Natural killer cell (primary cell): ENCODE measurements at regions not wholly inside any gene's neighbourhood (a gene's known extent, or its start where the extent isn't known, plus 50 kb on each side); places are given as distances from the start of the nearest gene placed in this dataset.

ENCODE experiments used
- ATAC-seq, 3 donors: fragments of 150-1000 bp in 2 of 3; fragments of 200-7000 bp in 1 of 3; cut with Tn5 transposase; 1 replicate in 1 of 3; 2 replicates in 2 of 3; pipeline ENCODE4 v1.10.0; 2021; ENCODE audit warnings: mild to moderate bottlenecking in 2 of 3, moderate library complexity in 2 of 3
- DNase-seq, 2 donors: peaks; one replicate each; pipeline versions ENCODE4 v3.0.0 to v3.0.0-alpha.2; 2013 to 2021; ENCODE audit warnings: mixed read lengths in 1 of 2
- H3K27ac ChIP-seq: one replicate; pipeline ENCODE4 v1.5.1; 2013; ENCODE audit warnings: mild to moderate bottlenecking, low read length
- H3K27me3 ChIP-seq: one replicate; pipeline ENCODE4 v1.6.1; 2013; ENCODE audit warnings: low read length; ENCODE audit not compliant: control insufficient read depth, insufficient read depth
- H3K36me3 ChIP-seq: one replicate; pipeline ENCODE4 v1.6.1; 2013; ENCODE audit warnings: low read length; ENCODE audit not compliant: control insufficient read depth, insufficient read depth
- H3K4me1 ChIP-seq: one replicate; pipeline ENCODE4 v1.6.1; 2013; ENCODE audit warnings: low read length; ENCODE audit not compliant: control insufficient read depth, insufficient read depth
- H3K4me3 ChIP-seq: one replicate; pipeline ENCODE4 v1.5.1; 2013; ENCODE audit warnings: low read length
- H3K9me3 ChIP-seq: one replicate; pipeline ENCODE4 v1.6.1; 2013; ENCODE audit warnings: low read length; ENCODE audit not compliant: control insufficient read depth, insufficient read depth
- H3K27ac Mint-ChIP-seq, 2 donors: one replicate each; pipeline ENCODE4 v1.8.0; 2022; ENCODE audit warnings: mild to moderate bottlenecking in 2 of 2, mixed read lengths in 2 of 2, moderate library complexity in 1 of 2
- H3K27me3 Mint-ChIP-seq, 2 donors: one replicate each; pipeline ENCODE4 v1.8.0; 2022; ENCODE audit warnings: low read depth in 2 of 2, mixed read lengths in 2 of 2
- H3K36me3 Mint-ChIP-seq: one replicate; pipeline ENCODE4 v1.8.0; 2022; ENCODE audit warnings: mixed read lengths
- H3K4me1 Mint-ChIP-seq, 2 donors: one replicate each; pipeline ENCODE4 v1.8.0; 2022; ENCODE audit warnings: mixed read lengths in 2 of 2
- H3K4me3 Mint-ChIP-seq: one replicate; pipeline ENCODE4 v1.8.0; 2022; ENCODE audit warnings: mild to moderate bottlenecking, moderate library complexity, mixed read lengths
- H3K9me3 Mint-ChIP-seq, 2 donors: one replicate each; pipeline ENCODE4 v1.8.0; 2022; ENCODE audit warnings: mixed read lengths in 2 of 2
- CTCF ChIP-seq: fragments of 200-600 bp; IDR thresholded peaks from one replicate; pipeline ENCODE4 v1.8.0; 2022; ENCODE audit warnings: antibody characterized with exemption
- WGBS: methylation state at CpG from one replicate; pipeline ENCODE4 v1.1.7; 2013; ENCODE audit warnings: missing lambda C conversion rate; ENCODE audit not compliant: insufficient coverage; 5-methylcytosine and 5-hydroxymethylcytosine counted together
- intact Hi-C: fragments of 100-400 bp; cut with micrococcal nuclease; formaldehyde crosslinking; loops from one replicate; pipeline ENCODE4 v1.14.2; 2022

DNA sequence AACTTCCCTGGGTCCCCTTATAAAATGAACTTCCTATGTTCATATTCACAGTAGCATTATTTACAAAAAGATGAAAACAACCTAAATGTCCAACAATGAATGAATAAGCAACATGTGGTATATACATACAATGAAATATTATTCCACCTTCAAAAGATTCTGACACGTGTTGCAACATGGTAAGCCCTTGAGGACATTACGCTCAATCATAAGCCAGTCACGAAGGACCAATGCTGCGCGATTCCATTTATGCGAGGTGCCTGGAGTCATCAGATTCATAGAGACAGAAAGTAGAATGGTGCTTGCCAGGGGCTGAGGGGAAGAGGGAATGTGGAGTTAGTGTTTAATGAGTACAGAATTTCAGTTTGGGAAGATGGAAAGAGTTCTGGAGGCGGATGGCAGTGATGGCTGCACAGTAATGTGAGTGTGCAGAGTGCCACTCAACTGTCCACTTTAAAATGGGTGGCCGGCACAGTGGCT, 88.8 kb upstream of the ALDH1A3 start:
- Histone ChIP-seq H3K36me3 (no peaks in the 10 kb centered on the region), H3K27me3 (no peaks in the 10 kb centered on the region), H3K27ac (no peak overlapping the region), H3K4me3 (no peak overlapping the region), H3K4me1 (no peaks in the 10 kb centered on the region), H3K9me3 (no peaks in the 10 kb centered on the region)
- intact Hi-C loops, result no loop called here
- Mint-ChIP-seq H3K27me3 (peaks cover 9 to 13% of the 10 kb centered on the region in 2 donors), H3K9me3 (no peaks in the 10 kb centered on the region), H3K4me1 (no peaks in the 10 kb centered on the region), H3K36me3 (no peaks in the 10 kb centered on the region), H3K4me3 (no peak overlapping the region), H3K27ac (no peak overlapping the region)
- TF ChIP-seq CTCF, result no peak
- 91% methylated on average over 8 of the region's 8 CpGs for WGBS
- DNase-seq, result no peak
- ATAC-seq, result no peak

GRCh38 chr15:100794008-100794407, 85.6 kb upstream of the ALDH1A3 start:
- ATAC-seq, result no peak
- Histone ChIP-seq H3K4me3 (no peak overlapping the region), H3K36me3 (no peaks in the 10 kb centered on the region), H3K9me3 (no peaks in the 10 kb centered on the region), H3K27ac (no peak overlapping the region), H3K27me3 (no peaks in the 10 kb centered on the region), H3K4me1 (no peaks in the 10 kb centered on the region)
- Mint-ChIP-seq H3K4me3 (no peak overlapping the region), H3K27me3 (peaks cover 12 to 19% of the 10 kb centered on the region in 2 donors), H3K36me3 (no peaks in the 10 kb centered on the region), H3K9me3 (no peaks in the 10 kb centered on the region), H3K4me1 (no peaks in the 10 kb centered on the region), H3K27ac (no peak overlapping the region)
- WGBS, result 57% methylated on average over 3 of the region's 3 CpGs
- intact Hi-C loops, result no loop called here
- DNase-seq, result no peak
- no peak for TF ChIP-seq CTCF

DNA sequence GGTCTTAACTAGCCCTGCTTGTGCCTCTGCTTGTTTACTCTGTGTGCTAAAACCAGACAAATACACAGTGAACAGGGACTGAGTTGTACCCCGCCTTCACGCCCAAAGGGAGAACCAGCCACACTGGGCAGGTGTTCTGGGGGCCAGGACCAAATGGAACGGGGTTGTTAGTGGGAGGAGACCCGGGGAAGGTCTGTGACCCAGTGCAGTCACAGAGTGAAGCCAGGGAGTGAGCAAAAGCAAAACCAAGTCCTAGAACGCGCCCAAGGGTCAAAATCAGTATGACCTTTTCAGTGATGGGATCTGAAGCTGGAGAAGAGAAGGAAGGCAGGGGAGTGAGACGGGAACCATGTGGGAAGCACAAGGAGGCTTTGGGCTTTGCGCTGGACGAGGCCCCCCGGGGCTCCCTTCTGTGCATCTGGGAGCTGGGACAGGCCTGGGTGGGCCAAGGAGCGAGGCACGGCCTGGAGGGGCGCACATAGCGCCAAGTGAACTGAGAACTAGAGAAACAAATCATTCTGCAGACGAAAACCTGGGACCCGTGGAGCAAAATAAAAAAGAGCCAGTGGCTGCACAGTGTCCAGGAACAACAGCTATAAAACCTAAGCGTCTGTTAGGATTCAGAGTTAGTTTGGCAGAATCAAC, 78.3 kb upstream of the ALDH1A3 start:
- Histone ChIP-seq H3K36me3 (no peaks in the 10 kb centered on the region), H3K4me3 (no peak overlapping the region), H3K27me3 (no peaks in the 10 kb centered on the region), H3K9me3 (no peaks in the 10 kb centered on the region), H3K4me1 (no peaks in the 10 kb centered on the region), H3K27ac (no peak overlapping the region)
- Mint-ChIP-seq H3K36me3 (no peaks in the 10 kb centered on the region), H3K27ac (no peak overlapping the region), H3K9me3 (peaks cover 0 to 1% of the 10 kb centered on the region in 2 donors), H3K4me1 (no peaks in the 10 kb centered on the region), H3K27me3 (peaks cover 2 to 13% of the 10 kb centered on the region in 2 donors), H3K4me3 (no peak overlapping the region)
- intact Hi-C loops, result no loop called here
- 90% methylated on average over 17 of the region's 17 CpGs for WGBS
- no peak for DNase-seq
- no peak for TF ChIP-seq CTCF
- no peak for ATAC-seq
